ENCODE measurements at regions not wholly inside any gene's neighbourhood (a gene's known extent, or its start where the extent isn't known, plus 50 kb on each side); places are given as distances from the start of the nearest gene placed in this dataset.
"Not testable (repeated sequence)": the region's sequence is repeated elsewhere in the genome, so short reads cannot be mapped to it uniquely, and the experiment has no call there.

DNA sequence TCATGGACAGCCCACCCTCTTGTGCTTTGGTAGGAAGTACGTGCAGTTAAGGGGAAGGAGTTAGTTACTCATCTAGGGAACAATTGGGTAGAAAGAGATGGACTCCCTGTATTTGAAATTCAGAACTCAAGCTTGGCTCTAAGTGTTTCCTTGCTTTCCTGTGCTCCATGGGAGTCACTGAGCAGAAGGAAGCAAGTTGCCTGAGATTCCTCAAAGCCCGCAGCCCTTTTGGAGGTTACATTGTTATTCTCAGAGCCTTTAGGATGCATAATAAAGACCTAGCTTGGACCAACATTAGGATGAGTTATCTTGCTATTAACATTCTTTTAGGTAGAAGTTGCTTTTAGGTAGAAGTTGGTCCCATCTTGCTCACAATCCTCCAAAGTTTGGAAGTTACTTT is 206.4 kb downstream of the ADRA2C start:
- not testable (repeated sequence) for ATAC-seq; H3K4me3 Mint-ChIP-seq; DNase-seq; H3K4me1 Mint-ChIP-seq (ENCODE audit: low read depth); H3K36me3 Mint-ChIP-seq (ENCODE audit: insufficient read depth); H3K9me3 Mint-ChIP-seq
- peaks cover 19% of the 10 kb centered on the region for H3K27me3 Mint-ChIP-seq (ENCODE audit: low read depth)

DNA sequence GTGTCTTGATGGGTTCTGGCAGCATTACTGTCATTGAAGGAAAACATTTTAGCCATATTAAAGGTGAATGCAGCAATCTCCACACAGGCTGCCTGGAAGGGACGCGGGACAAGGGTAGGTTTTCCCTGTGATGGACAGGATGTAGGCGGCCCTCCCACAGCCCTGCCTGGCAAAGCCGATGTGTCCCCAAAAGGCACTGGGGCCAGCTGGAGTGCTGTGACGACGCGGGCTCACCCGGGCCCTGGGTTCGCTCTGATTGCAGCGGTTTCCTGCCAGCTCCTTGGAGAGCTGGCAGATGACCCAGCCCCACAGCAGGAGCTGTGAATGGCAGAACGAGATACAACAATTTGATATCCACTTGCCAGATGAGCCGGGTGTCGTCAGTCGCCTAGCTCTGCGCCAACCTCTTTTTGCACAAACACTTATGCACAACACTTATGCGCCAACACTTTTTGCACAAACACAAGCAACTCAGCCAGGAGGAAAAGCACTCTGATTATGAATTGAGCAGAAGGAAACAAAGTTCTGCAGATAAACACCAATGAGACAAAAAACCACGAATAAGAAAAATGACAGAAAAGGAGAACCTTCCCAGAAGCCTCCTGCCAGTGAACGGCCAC is 207.5 kb downstream of the ADRA2C start:
- not testable (repeated sequence) for H3K36me3 Mint-ChIP-seq (ENCODE audit: insufficient read depth); ATAC-seq; H3K4me1 Mint-ChIP-seq (ENCODE audit: low read depth); H3K9me3 Mint-ChIP-seq; H3K4me3 Mint-ChIP-seq; DNase-seq
- peaks cover 19% of the 10 kb centered on the region for H3K27me3 Mint-ChIP-seq (ENCODE audit: low read depth)

DNA sequence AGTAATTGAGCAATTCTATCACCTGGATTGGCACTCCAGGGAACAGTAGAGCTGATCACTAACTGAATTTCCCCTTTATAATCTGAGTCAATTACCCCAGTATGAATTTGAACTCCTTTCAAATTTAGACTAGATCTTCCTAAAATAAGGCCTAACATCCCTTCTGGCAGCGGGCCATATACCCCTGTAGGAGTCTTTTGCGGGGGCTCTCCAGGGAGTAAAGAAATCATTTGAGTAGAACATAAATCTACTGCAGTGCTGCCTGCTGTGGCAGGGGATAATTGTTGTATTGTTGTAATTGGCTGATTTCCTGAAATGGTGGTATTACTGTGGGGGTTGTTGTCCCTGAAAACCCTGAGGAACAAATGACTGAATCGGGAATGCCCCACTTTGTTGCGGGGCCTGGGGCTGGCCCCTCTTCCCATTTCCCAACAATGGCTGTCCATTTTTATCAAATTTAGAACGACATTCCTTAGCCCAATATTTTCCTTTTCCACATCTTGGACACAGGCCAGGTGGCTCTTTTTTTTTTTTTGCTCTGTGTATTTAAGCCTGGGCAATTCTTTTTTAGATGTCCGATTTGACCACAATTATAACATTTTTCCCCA is 217.4 kb downstream of the ADRA2C start:
- H3K4me1 Mint-ChIP-seq (ENCODE audit: low read depth); H3K36me3 Mint-ChIP-seq (ENCODE audit: insufficient read depth); H3K4me3 Mint-ChIP-seq; H3K9me3 Mint-ChIP-seq; DNase-seq; ATAC-seq: not testable (repeated sequence)
- H3K27me3 Mint-ChIP-seq (ENCODE audit: low read depth) = peaks cover 16% of the 10 kb centered on the region

DNA sequence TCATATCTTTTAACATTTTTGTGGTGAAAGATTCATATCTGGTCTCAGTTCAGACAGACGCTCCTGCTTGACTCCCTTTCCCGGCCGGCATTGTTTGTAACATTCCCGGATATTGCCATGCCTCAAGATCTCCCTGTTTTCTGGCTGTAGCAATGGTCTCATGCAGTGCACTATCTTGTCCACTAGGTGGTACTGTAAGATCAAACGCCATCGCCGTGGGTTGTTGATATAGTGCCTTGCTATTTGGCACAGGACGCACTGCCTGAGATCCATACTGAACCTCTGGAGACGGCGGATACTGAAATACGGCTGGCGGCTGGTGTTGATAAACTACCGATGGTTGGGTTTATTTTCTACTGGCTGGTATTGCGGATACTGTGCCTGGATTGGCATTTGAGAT is 218.6 kb downstream of the ADRA2C start:
- peaks cover 14% of the 10 kb centered on the region for H3K27me3 Mint-ChIP-seq (ENCODE audit: low read depth)
- not testable (repeated sequence) for H3K9me3 Mint-ChIP-seq; H3K4me3 Mint-ChIP-seq; DNase-seq; H3K36me3 Mint-ChIP-seq (ENCODE audit: insufficient read depth); H3K4me1 Mint-ChIP-seq (ENCODE audit: low read depth); ATAC-seq

DNA sequence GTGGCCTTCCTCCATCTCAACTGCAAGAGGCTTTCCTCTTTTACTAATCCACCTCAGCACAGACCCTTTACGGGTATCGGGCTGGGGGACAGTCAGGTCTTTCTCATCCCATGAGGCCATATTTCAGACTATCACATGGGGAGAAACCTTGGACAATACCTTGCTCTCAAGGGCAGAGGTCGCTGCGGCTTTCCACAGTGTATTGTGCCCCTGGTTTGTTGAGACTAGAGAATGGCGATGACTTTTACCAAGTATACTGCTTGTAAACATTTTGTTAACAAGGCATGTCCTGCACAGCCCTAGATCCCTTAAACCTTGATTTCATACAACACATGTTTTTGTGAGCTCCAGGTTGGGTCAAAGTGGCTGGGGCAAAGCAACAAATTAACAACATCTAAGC is 220.2 kb downstream of the ADRA2C start:
- H3K9me3 Mint-ChIP-seq; ATAC-seq; H3K36me3 Mint-ChIP-seq (ENCODE audit: insufficient read depth); DNase-seq; H3K4me3 Mint-ChIP-seq; H3K4me1 Mint-ChIP-seq (ENCODE audit: low read depth): not testable (repeated sequence)
- H3K27me3 Mint-ChIP-seq (ENCODE audit: low read depth) = peaks cover 22% of the 10 kb centered on the region

DNA sequence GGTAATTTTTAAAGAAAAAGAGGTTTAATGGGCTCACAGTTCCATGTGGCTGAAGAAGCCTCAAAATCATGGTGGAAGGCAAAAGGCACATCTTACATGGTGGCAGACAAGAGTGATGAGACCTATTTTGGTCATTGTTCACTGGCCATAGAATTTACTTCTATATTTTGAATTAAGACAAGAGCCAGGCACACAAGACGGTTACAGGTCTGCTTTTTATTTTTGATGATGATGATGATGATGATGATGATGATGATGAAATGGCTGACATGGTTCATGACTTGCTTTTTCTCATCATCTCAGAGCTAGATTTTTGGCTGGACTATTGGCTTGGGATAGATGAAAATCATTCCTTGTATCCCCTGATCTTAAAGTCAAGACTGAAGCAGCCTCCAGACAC is 229.3 kb downstream of the OTOP1 start:
- not testable (repeated sequence) for H3K36me3 Mint-ChIP-seq (ENCODE audit: insufficient read depth); ATAC-seq; H3K4me1 Mint-ChIP-seq (ENCODE audit: low read depth); H3K4me3 Mint-ChIP-seq; H3K9me3 Mint-ChIP-seq; DNase-seq
- H3K27me3 Mint-ChIP-seq (ENCODE audit: low read depth) = peaks cover 23% of the 10 kb centered on the region

GRCh38 chr4:4004036-4004435 is 222.7 kb downstream of the OTOP1 start:
- H3K9me3 Mint-ChIP-seq; H3K4me3 Mint-ChIP-seq; H3K4me1 Mint-ChIP-seq (ENCODE audit: low read depth); ATAC-seq; H3K27me3 Mint-ChIP-seq (ENCODE audit: low read depth); DNase-seq; H3K36me3 Mint-ChIP-seq (ENCODE audit: insufficient read depth): not testable (repeated sequence)

DNA sequence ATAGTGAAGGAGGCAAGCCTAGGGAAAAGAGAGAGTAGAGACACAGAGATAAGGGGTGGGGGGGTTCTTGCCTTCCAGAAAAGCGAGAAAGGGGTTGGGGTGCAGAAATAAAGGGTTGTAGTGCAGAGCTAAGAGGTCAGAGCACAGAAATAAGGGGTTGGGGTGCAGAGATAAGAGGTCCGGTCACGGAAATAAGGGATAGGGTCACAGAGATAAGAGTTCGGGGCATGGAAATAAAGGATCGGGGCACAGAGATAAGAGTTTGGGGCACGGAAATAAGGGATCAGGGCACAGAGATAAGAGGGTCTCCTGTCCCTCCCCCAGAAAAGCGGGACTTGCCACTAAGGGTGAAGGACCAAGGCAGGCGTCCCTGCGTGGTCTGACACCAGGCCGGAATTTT is 222.0 kb downstream of the OTOP1 start:
- H3K9me3 Mint-ChIP-seq; ATAC-seq; H3K4me1 Mint-ChIP-seq (ENCODE audit: low read depth); H3K27me3 Mint-ChIP-seq (ENCODE audit: low read depth); H3K36me3 Mint-ChIP-seq (ENCODE audit: insufficient read depth); DNase-seq; H3K4me3 Mint-ChIP-seq: not testable (repeated sequence)

DNA sequence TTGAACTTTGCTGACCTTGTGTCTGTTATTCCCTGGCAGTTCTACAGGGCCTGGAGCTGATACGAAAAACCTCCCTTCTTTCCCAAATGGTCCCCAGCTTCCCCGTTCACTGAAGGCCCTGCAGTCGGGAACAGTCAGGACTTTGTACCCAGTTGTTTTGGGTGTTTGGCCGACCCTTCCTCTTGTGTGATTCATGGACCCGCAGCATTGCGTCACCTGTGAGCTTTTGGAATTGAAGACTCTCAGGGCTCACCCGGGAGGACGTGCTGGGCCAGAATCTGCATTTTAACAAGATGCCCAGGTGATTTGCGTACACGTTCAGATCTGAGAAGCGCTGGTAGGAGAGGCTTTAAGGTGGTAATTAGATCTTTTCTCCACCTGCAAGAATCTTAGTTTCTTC is 220.4 kb downstream of the OTOP1 start:
- H3K4me3 Mint-ChIP-seq; H3K27me3 Mint-ChIP-seq (ENCODE audit: low read depth); H3K4me1 Mint-ChIP-seq (ENCODE audit: low read depth); H3K9me3 Mint-ChIP-seq; DNase-seq; ATAC-seq; H3K36me3 Mint-ChIP-seq (ENCODE audit: insufficient read depth): not testable (repeated sequence)

- H3K9me3 Mint-ChIP-seq; H3K4me1 Mint-ChIP-seq (ENCODE audit: low read depth); DNase-seq; ATAC-seq; H3K36me3 Mint-ChIP-seq (ENCODE audit: insufficient read depth); H3K4me3 Mint-ChIP-seq: not testable (repeated sequence)
- peaks cover 10% of the 10 kb centered on the region for H3K27me3 Mint-ChIP-seq (ENCODE audit: low read depth)
These were observed 207.7 kb downstream of the OTOP1 start for GRCh38 chr4:4019071-4019470.

GRCh38 chr4:4021161-4021560 is 205.6 kb downstream of the OTOP1 start:
- H3K36me3 Mint-ChIP-seq (ENCODE audit: insufficient read depth); ATAC-seq; DNase-seq; H3K9me3 Mint-ChIP-seq; H3K4me1 Mint-ChIP-seq (ENCODE audit: low read depth); H3K4me3 Mint-ChIP-seq: not testable (repeated sequence)
- peaks cover 15% of the 10 kb centered on the region for H3K27me3 Mint-ChIP-seq (ENCODE audit: low read depth)

DNA sequence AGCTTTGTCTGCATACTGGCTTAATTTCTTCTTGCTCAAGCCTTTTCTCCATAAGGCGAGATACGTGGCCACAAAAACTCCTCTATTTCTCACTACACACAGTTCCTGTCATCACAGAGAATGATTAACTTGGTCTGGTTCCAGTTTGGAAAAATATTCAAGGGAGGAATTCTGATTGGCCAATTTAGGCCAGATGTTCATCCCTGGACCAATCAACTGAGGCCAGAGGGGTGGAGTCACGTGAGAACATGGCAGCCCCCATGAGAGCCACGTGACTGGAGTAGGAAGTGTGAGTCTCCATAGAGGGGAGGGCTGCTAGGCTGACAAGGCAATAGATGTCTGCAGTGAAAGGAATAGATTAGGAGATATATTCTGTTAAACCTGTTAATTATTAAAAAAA is 200.0 kb downstream of the OTOP1 start:
- H3K4me3 Mint-ChIP-seq; H3K36me3 Mint-ChIP-seq (ENCODE audit: insufficient read depth); ATAC-seq; DNase-seq; H3K4me1 Mint-ChIP-seq (ENCODE audit: low read depth); H3K9me3 Mint-ChIP-seq: not testable (repeated sequence)
- peaks cover 12% of the 10 kb centered on the region for H3K27me3 Mint-ChIP-seq (ENCODE audit: low read depth)

- H3K4me1 Mint-ChIP-seq (ENCODE audit: low read depth); H3K27me3 Mint-ChIP-seq (ENCODE audit: low read depth); H3K4me3 Mint-ChIP-seq; H3K36me3 Mint-ChIP-seq (ENCODE audit: insufficient read depth); H3K9me3 Mint-ChIP-seq; ATAC-seq; DNase-seq: not testable (repeated sequence)
These were observed 198.0 kb downstream of the OTOP1 start for GRCh38 chr4:4028752-4029151.

DNA sequence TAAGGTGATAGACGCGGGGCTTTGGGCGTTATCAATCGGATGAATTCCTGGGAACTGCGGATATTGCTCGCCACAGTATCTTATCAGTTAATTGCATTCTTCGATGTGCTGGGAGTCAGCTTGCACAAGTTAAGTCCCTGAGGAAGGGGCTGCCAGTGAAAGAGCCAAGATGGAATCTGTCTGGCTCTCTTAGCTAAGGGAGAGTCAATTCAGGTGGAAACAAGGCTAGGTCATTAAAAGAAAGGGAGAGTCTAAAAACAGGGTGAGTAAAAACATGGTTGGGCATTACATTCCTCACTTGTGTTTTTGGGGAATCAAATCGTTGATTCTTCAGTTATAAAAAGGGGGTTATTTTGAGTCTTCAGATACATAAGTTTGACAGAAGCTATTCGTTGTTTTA is 196.2 kb downstream of the OTOP1 start:
- not testable (repeated sequence) for H3K4me1 Mint-ChIP-seq (ENCODE audit: low read depth); H3K4me3 Mint-ChIP-seq; H3K36me3 Mint-ChIP-seq (ENCODE audit: insufficient read depth); H3K9me3 Mint-ChIP-seq; DNase-seq; H3K27me3 Mint-ChIP-seq (ENCODE audit: low read depth); ATAC-seq

- H3K4me3 Mint-ChIP-seq; ATAC-seq; DNase-seq; H3K36me3 Mint-ChIP-seq (ENCODE audit: insufficient read depth); H3K4me1 Mint-ChIP-seq (ENCODE audit: low read depth); H3K27me3 Mint-ChIP-seq (ENCODE audit: low read depth); H3K9me3 Mint-ChIP-seq: not testable (repeated sequence)
These were observed 195.1 kb downstream of the OTOP1 start for GRCh38 chr4:4031446-4032135.
